NCI-H748 (cell line): ENCODE measurements at regions not wholly inside any gene's neighbourhood (a gene's known extent, or its start where the extent isn't known, plus 50 kb on each side); places are given as distances from the start of the nearest gene placed in this dataset.
A peak's percentile ranks its signal among the peaks of the same experiment; 100 is the strongest.

Source experiments
- DNase-seq: peaks from one replicate; lab custom pipeline; 2025; ENCODE audit not compliant: unreplicated experiment; lab: John Stamatoyannopoulos, UW

- no peak for DNase-seq
These were observed 419.4 kb downstream of the CENPC start for GRCh38 chr4:67125636-67126514.

- no peak for DNase-seq
These were observed 420.6 kb downstream of the CENPC start for GRCh38 chr4:67124716-67125115.

- DNase-seq: no peak
These were observed 423.3 kb downstream of the CENPC start for GRCh38 chr4:67122029-67122428.

GRCh38 chr4:67120369-67120768 lies 424.9 kb downstream of the CENPC start:
- DNase-seq: no peak

- DNase-seq: no peak
These were observed 436.0 kb downstream of the CENPC start for GRCh38 chr4:67109276-67109675.

GRCh38 chr4:67106861-67107460 lies 438.3 kb downstream of the CENPC start:
- DNase-seq: peak; percentile 16

GRCh38 chr4:67104145-67104544 lies 441.2 kb downstream of the CENPC start:
- DNase-seq: no peak

GRCh38 chr4:67103001-67103747 lies 442.1 kb downstream of the CENPC start:
- DNase-seq: no peak

GRCh38 chr4:67101612-67102011 lies 443.7 kb downstream of the CENPC start:
- DNase-seq: no peak

GRCh38 chr4:67092351-67092750 lies 453.0 kb downstream of the CENPC start:
- DNase-seq: no peak

GRCh38 chr4:67091673-67092072 lies 453.6 kb downstream of the CENPC start:
- no peak for DNase-seq

GRCh38 chr4:67087897-67088296 lies 457.4 kb downstream of the CENPC start:
- DNase-seq: peak; percentile 18

GRCh38 chr4:67084783-67085182 lies 460.5 kb downstream of the CENPC start:
- no peak for DNase-seq

- no peak for DNase-seq
These were observed 461.8 kb downstream of the CENPC start for GRCh38 chr4:67083496-67083895.

GRCh38 chr4:67082746-67083145 lies 462.6 kb downstream of the CENPC start:
- no peak for DNase-seq

GRCh38 chr4:67080046-67080557 lies 465.2 kb downstream of the CENPC start:
- DNase-seq: no peak

GRCh38 chr4:67071641-67072040 lies 473.7 kb downstream of the CENPC start:
- no peak for DNase-seq

- DNase-seq: no peak
These were observed 490.0 kb downstream of the CENPC start for GRCh38 chr4:67055319-67055718.

- no peak for DNase-seq
These were observed 490.4 kb downstream of the CENPC start for GRCh38 chr4:67054896-67055295.

- DNase-seq: no peak
These were observed 492.3 kb downstream of the CENPC start for GRCh38 chr4:67052814-67053675.
